ENCODE measurements at regions not wholly inside any gene's neighbourhood (a gene's known extent, or its start where the extent isn't known, plus 50 kb on each side); places are given as distances from the start of the nearest gene placed in this dataset.

- no peaks in the 10 kb centered on the region for H3K27me3 ChIP-seq (ENCODE audit: control insufficient read depth, insufficient read depth, low read length)
- no peak for DNase-seq (ENCODE audit: low read depth)
- H3K36me3 ChIP-seq (ENCODE audit: control insufficient read depth, insufficient read depth, low read length) = no peaks in the 10 kb centered on the region
- no peak overlapping the region for H3K4me3 ChIP-seq (ENCODE audit: low read depth, low read length)
- no peak for TF ChIP-seq CTCF (IDR thresholded peaks at IDR 0.05; ENCODE audit: insufficient read depth, low read length, poor library complexity, severe bottlenecking)
Measured at GRCh38 chr6:50929323-50929722, 110.7 kb downstream of the TFAP2B start.

GRCh38 chr6:50935442-50935841 is 116.8 kb downstream of the TFAP2B start:
- DNase-seq (ENCODE audit: low read depth) = no peak
- no peaks in the 10 kb centered on the region for H3K27me3 ChIP-seq (ENCODE audit: control insufficient read depth, insufficient read depth, low read length)
- no peak overlapping the region for H3K4me3 ChIP-seq (ENCODE audit: low read depth, low read length)
- TF ChIP-seq CTCF (IDR thresholded peaks at IDR 0.05; ENCODE audit: insufficient read depth, low read length, poor library complexity, severe bottlenecking) = no peak
- no peaks in the 10 kb centered on the region for H3K36me3 ChIP-seq (ENCODE audit: control insufficient read depth, insufficient read depth, low read length)

- Histone ChIP-seq H3K27me3 (ENCODE audit: control insufficient read depth, insufficient read depth, low read length) (no peaks in the 10 kb centered on the region), H3K36me3 (ENCODE audit: control insufficient read depth, insufficient read depth, low read length) (no peaks in the 10 kb centered on the region), H3K4me3 (ENCODE audit: low read depth, low read length) (no peak overlapping the region)
- TF ChIP-seq CTCF (IDR thresholded peaks at IDR 0.05; ENCODE audit: insufficient read depth, low read length, poor library complexity, severe bottlenecking) = no peak
- DNase-seq (ENCODE audit: low read depth) = no peak
Measured at GRCh38 chr6:50936277-50936681, 117.6 kb downstream of the TFAP2B start.

GRCh38 chr6:50939931-50940330 is 121.3 kb downstream of the TFAP2B start:
- Histone ChIP-seq H3K27me3 (ENCODE audit: control insufficient read depth, insufficient read depth, low read length) (no peaks in the 10 kb centered on the region), H3K36me3 (ENCODE audit: control insufficient read depth, insufficient read depth, low read length) (no peaks in the 10 kb centered on the region), H3K4me3 (ENCODE audit: low read depth, low read length) (no peak overlapping the region)
- TF ChIP-seq CTCF (IDR thresholded peaks at IDR 0.05; ENCODE audit: insufficient read depth, low read length, poor library complexity, severe bottlenecking) = no peak
- DNase-seq (ENCODE audit: low read depth) = no peak

DNA sequence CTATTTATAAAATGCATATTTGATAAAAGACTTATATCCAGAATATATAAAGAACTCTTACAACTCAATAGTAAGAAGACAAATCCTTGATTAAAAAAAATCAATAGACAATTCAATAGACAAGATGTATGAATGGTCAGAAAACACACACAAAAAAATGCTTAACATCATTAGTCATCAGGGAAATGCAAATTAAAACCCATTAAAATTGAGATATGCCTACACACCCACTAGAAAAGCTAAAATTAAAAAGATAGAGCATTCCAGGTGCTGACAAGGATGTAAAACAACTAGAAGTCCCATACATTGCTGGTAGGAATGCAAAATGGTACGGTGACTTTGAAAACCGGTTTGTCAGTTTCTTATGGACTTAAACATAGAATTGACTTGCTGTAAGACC is 127.1 kb downstream of the TFAP2B start:
- Histone ChIP-seq H3K36me3 (ENCODE audit: control insufficient read depth, insufficient read depth, low read length) (no peaks in the 10 kb centered on the region), H3K4me3 (ENCODE audit: low read depth, low read length) (no peak overlapping the region), H3K27me3 (ENCODE audit: control insufficient read depth, insufficient read depth, low read length) (no peaks in the 10 kb centered on the region)
- DNase-seq (ENCODE audit: low read depth) = no peak
- no peak for TF ChIP-seq CTCF (IDR thresholded peaks at IDR 0.05; ENCODE audit: insufficient read depth, low read length, poor library complexity, severe bottlenecking)

GRCh38 chr6:50952092-50952907 is 133.6 kb downstream of the TFAP2B start:
- H3K36me3 ChIP-seq (ENCODE audit: control insufficient read depth, insufficient read depth, low read length) = no peaks in the 10 kb centered on the region
- no peak for DNase-seq (ENCODE audit: low read depth)
- no peak for TF ChIP-seq CTCF (IDR thresholded peaks at IDR 0.05; ENCODE audit: insufficient read depth, low read length, poor library complexity, severe bottlenecking)
- no peaks in the 10 kb centered on the region for H3K27me3 ChIP-seq (ENCODE audit: control insufficient read depth, insufficient read depth, low read length)
- H3K4me3 ChIP-seq (ENCODE audit: low read depth, low read length) = no peak overlapping the region
